GDM1 (cell line): ENCODE measurements at regions not wholly inside any gene's neighbourhood (a gene's known extent, or its start where the extent isn't known, plus 50 kb on each side); places are given as distances from the start of the nearest gene placed in this dataset.
"Not testable (repeated sequence)": the region's sequence is repeated elsewhere in the genome, so short reads cannot be mapped to it uniquely, and the experiment has no call there.

ENCODE experiments used
- DNase-seq: peaks from one replicate; lab custom pipeline; 2025; lab: John Stamatoyannopoulos, UW

DNA sequence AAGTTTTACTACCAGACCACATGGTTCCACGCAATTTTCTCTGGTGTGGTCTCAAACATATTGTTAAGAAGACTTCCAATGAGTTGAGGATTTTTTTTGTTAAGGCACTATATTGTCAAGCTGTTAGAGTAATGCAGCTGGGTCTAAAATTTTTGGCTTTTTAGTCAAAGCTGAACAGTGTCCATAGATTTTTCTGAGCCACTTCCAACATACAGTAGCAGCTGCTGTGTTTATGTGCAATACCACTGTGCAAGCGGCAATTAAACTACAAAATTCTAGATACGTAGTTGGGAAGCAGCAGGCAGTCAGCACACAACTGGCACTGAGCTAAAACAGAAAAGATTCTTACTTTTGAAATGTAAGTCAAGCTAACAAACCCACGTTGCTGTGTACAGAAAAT is 1551.1 kb upstream of the AGA start:
- DNase-seq, result no peak

DNA sequence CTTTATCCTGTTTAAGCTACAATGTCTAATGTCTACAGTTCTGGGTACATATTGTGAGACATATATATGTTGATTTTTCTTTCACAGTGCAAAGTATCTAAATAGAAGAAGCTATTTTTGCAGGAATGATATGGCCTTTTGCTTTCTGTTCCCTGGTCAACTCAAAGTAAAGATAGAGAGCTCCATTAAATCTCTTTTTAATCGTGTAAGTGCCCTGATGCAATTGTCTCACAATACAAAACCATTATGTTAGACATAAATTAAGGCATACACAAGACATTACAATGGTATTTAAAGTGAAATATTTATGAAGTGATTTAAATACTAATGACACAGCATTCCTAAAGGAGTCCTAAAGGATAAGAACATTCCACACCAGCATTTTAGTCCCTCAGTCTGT is 1559.7 kb upstream of the AGA start:
- DNase-seq, result no peak

DNA sequence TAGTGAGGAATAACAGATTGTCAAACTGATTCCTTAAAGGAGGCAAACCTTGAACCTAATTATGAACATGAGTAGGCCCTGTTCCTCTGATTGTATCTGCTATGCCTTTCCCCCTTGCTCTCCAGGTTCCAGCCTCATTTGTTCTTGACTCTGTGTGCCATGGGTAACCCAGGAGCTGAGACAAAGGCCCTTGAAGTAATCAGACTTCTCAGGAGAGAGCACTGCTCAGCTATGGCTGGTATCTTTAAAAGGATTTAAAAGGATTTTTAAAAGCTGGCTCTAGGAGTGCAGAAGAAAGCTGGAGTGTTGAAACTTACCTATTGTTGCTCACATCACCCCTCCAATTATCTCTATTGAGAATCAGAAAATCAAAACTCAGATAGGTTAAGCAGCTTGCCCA is 1565.5 kb upstream of the AGA start:
- no peak for DNase-seq

DNA sequence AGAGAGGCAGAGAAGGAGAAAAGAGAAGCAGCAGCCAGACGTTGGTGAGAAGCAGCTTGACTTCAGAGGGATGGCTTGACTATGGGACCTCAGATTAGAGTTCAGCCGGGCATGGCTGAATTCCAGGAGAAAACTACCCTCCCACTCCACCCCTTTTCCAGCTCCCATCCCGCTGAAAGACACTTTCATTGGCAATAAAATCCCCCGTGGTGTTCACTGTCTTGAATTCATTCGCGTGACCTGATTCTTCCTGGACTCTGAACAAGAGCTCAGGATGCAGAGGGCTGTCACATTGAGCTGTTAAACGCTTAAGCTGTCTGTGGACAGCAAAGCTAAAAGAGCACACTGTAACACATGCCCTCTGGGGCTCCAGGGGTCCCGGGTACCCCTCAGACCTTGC is 1575.3 kb upstream of the AGA start:
- no peak for DNase-seq

DNA sequence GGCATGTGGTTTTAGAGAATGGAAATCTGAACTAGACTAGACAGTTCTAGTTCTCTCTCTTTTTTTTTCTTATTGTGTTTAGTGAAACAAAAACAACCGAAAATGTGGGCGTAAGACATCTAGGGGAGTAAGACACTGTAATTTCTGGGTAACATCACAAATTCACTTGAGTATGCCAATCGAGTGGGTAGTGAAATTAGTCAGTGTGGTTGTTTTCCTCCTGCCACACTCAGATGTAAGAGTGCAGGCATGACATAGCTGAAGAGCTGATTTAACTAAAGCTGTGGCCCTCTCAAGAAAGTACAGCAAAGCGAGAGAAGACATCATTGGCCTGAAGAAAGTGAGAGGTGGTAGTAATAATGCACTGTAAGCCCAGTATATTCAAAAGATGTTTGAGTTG is 1585.3 kb upstream of the AGA start:
- DNase-seq, result no peak

- no peak for DNase-seq
These were observed 1586.1 kb upstream of the AGA start for GRCh38 chr4:179028321-179028720.

DNA sequence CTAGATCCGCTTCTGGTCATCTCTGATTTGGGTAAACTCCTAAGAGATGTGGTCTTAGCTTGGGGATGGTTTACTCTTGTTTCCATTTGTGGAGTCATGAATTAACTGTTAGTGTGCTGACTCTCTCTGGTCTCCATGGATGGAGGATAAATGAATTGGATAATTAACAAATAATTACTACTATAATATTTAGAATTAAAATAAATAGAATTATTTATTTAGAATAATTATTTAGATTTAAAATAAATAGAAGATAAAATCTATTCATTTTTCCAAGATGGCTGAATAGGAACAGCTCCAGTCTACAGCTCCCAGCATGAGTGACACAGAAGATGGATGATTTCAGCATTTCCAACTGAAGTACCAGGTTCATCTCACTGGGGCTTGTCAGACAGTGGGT is 1587.4 kb upstream of the AGA start:
- no peak for DNase-seq

DNA sequence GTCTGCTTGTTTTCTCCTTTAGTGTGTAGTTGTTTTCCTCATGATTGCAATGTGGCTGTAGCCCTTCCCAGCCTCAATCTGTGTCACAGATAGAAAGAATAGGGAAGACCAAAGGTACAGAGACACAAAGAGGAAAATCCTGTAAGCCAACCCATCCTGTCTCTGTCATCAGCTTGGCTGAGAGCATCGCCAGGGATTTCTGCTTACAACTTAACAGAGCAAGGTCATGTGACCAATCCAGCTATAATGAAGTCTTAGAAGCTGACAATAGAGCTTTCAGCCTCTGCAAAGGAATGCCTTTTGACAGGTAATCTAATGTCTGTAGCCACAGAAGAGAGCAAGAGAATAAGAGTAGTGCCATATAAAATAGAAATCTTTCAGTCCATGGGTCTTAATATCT is 1598.0 kb upstream of the AGA start:
- DNase-seq, result no peak

DNA sequence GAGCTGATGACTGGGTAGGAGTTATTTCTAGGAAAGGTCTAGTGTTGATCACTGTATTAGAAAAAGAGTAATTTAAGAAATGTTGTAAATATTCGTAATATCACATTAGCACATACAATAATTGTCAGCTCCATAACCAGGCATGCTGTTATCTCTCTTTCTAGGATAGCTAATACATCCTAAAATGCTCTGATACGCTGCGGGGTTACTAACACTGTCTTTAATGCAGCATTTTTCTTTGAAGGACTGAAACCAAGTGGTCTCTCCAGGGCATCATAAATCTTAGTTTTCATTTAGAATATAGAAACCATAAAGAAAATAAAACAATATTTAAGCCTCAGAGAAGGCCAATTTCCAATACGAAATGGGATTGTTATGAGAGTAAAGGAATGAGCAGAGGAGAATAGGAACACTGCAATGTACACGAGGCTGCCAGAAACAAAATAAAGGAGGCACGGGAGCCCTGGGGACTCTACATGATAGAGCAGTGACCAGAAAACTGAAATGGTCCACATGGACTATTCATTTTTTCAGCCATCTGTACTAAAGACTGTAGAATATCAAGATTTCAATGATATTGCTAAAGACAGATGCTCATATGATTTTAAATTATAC is 1606.7 kb upstream of the AGA start:
- no peak for DNase-seq

GRCh38 chr4:179051206-179051605 is 1609.0 kb upstream of the AGA start:
- DNase-seq, result no peak

- DNase-seq, result no peak
These were observed 1617.2 kb upstream of the AGA start for GRCh38 chr4:179059396-179059795.

GRCh38 chr4:179066254-179066653 is 1624.0 kb upstream of the AGA start:
- not testable (repeated sequence) for DNase-seq

GRCh38 chr4:179071131-179071530 is 1628.9 kb upstream of the AGA start:
- no peak for DNase-seq

- no peak for DNase-seq
These were observed 1634.6 kb upstream of the AGA start for GRCh38 chr4:179076865-179077264.

DNA sequence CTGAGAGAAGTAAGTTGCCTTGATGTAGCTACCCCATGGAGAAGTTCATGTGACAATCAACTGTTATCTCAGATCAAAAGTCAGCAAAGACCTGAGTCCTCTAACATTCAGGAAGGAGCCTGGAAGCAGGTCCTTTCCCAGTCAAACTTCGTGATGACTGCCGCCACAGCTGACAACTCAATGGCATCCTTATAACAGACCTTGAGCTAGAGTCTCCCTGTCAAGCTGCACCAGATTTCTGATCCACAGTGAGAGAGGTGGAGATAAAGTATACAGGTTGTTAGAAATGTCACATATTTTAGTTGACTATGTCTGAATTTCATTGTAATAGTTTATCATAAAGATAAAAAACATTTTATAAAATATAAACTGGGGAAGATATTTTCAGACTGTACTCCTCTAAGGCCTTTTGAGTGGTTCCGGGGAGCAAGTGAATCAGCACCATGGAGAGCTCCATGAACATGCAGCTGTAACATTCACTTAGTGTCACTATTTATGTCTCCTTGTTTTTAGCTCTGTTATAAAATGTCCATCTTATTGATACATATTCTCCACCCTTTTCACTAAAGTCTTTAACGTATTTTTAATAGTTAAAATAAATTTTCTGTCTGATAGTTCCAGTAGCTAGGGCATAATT is 1653.5 kb upstream of the AGA start:
- DNase-seq, result no peak

GRCh38 chr4:179097741-179098140 is 1655.5 kb upstream of the AGA start:
- DNase-seq, result no peak

DNA sequence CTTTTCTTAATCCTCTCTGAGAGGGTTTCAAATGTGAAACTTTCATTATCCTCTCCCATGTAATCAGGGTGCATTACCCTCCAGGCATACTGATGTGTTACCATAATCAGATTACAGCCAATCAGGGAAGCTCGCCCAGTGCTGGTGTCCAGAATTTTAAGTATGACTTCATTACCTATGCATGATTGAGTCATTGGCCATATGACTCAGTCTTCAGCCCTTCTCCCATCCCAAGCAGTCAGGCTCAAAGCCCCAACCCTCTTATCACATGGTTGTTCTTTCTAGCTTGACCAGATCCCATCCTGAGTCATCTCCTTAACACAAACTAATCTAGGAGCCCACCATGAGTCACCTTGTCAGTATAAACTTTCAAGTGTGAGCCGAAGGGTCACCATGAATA is 1668.1 kb upstream of the AGA start:
- no peak for DNase-seq

DNA sequence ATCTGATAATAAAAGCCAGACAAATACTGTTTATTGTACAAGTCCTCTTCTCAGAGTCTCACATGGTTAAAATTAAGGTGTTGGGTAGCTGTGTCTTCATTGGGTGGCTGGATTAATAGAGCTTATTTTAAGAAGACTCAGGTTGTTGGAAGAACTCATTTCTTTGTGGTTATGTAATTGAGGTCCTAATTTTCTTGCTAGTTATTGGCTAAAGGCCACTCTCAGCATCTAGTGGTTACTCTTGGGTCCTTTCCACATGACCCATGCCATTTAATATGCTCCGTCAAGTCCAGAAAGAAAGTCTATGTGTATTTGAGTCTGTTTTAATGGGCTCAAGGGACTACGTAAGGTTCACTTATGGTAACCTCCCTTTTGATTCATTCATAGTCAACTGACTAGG is 1668.6 kb upstream of the AGA start:
- no peak for DNase-seq

- no peak for DNase-seq
These were observed 1670.4 kb upstream of the AGA start for GRCh38 chr4:179112441-179113170.

- no peak for DNase-seq
These were observed 1672.4 kb upstream of the AGA start for GRCh38 chr4:179114615-179115014.

- DNase-seq, result no peak
These were observed 1673.8 kb upstream of the AGA start for GRCh38 chr4:179116011-179116410.

DNA sequence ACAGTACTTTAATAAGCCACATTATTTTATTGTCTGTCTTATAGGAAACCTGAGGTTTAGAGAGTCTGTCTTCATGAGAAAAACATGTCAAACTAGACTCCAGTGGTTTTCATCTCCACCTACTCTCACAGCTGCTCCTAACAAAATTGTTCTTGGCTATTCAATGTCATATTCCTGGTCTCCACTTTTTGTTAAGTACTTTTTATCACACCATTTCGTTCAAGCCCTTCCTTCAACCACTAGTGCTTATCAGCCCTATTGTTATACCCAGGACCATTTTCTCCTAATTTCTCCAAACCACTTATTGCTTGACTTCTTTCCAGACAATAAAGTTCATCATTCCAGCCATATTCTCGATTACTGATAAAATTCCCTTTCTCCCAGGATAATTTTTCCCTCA is 1674.3 kb upstream of the AGA start:
- DNase-seq, result no peak

DNA sequence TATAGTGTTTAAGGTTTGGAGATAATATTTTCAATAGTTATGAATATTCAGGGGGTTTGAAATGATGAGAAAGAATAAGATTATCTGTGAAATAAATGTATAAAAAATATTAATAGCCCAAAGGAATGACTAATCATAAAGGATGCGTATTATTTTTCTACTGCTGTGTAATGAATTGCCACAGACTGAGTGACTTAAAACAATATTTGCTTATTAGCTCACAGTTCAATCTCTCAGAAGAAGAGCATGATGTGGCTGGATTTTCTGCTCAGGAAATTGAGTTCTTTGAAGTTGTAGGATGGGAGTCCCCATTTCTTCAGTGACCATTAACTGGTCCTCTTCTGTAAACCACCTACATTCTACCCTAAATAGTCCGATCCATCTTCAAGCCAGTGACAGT is 1680.8 kb upstream of the AGA start:
- DNase-seq, result no peak

DNA sequence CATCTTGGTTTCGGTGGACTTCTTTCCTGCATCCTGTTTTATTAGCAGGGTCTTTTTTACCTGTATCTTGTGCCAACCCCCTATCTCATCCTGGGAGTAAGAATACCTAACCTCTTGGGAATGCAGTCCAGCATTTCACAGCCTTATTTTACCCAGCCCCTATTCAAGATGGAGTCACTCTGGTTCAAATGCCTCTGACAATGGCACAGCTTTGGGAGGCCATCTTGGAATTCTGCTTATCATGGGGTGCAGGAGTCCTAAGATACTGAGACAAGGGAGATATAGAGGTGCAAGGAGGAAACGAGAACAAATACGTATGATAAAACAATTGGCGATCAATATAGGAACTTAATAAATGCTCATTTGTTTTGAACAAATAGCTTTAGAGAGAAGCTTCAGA is 1682.2 kb upstream of the AGA start:
- DNase-seq, result no peak
